Endothelial cell of umbilical vein (primary cell): ENCODE measurements at regions not wholly inside any gene's neighbourhood (a gene's known extent, or its start where the extent isn't known, plus 50 kb on each side); places are given as distances from the start of the nearest gene placed in this dataset.

Experiments
- BruUV-seq: library from RNA; stranded (reverse); fragments of 400-500 nt; replicated peaks from 2 replicates; lab custom pipeline; 2021; lab: Mats Ljungman, UMichigan
- CTCF ChIA-PET: fragments of 300-600, 350-600 bp; sonication (Branson Sonifier 250); formaldehyde crosslinking; loops from one replicate; lab custom pipeline; 2021; ENCODE audit warnings: antibody characterized with exemption, inconsistent platforms; lab: Charles Lee
- POLR2A ChIA-PET: fragments of 300-600, 350-600 bp; sonication (Branson Sonifier 250); formaldehyde crosslinking; loops from one replicate; lab custom pipeline; 2021; ENCODE audit warnings: antibody characterized with exemption, inconsistent platforms; lab: Charles Lee
- DNase-seq: peaks from one replicate; pipeline ENCODE4 v3.0.0-alpha.2; 2011; ENCODE audit warnings: low read depth, low spot score
- FAIRE-seq: peaks from 2 replicates; lab custom pipeline; 2011; peaks lifted over from hg19 to GRCh38; lab: Jason Lieb, UNC
- H2AFZ ChIP-seq: 2 replicates; pipeline ENCODE4 v1.6.0; 2012; ENCODE audit warnings: low read depth, low read length, control low read depth, inconsistent platforms
- H3K27ac ChIP-seq: 2 replicates; pipeline ENCODE4 v1.5.1; 2011; ENCODE audit warnings: low read depth, mild to moderate bottlenecking, control low read depth, low read length, moderate library complexity; ENCODE audit not compliant: insufficient read depth
- H3K27me3 ChIP-seq, 2 experiments: 2 replicates each; pipeline versions ENCODE4 v1.6.0 to v1.6.1; 2011; ENCODE audit warnings: low read length in 2 of 2, mixed read lengths in 1 of 2; ENCODE audit not compliant: control insufficient read depth in 2 of 2, insufficient read depth in 2 of 2
- H3K36me3 ChIP-seq, 2 experiments: 2 replicates in 1 of 2; 3 replicates in 1 of 2; pipeline ENCODE4 v1.5.1; 2011; ENCODE audit warnings: low read length in 2 of 2, mild to moderate bottlenecking in 1 of 2, moderate library complexity in 1 of 2; ENCODE audit not compliant: control insufficient read depth in 2 of 2, insufficient read depth in 2 of 2; ENCODE audit errors: extremely low read depth in 1 of 2
- H3K4me1 ChIP-seq: 3 replicates; pipeline ENCODE4 v1.5.1; 2011; ENCODE audit warnings: mild to moderate bottlenecking, low read length; ENCODE audit not compliant: control insufficient read depth, insufficient read depth; ENCODE audit errors: extremely low read depth
- H3K4me2 ChIP-seq: 2 replicates; pipeline ENCODE4 v1.6.1; 2011; ENCODE audit warnings: low read length, control low read depth, mixed read lengths; ENCODE audit not compliant: insufficient read depth
- H3K4me3 ChIP-seq, 3 experiments: fragments of 200-600 bp in 1 of 3; sonication (generic), shearing (Covaris generic) in 1 of 3; replicated peaks in 1 of 3; 2 replicates each; pipeline ENCODE4 v1.5.1; 2011 to 2016; ENCODE audit warnings: control low read depth in 3 of 3, low read length in 3 of 3, mild to moderate bottlenecking in 2 of 3, inconsistent platforms in 1 of 3, low read depth in 1 of 3, moderate library complexity in 1 of 3; ENCODE audit not compliant: insufficient read depth in 1 of 3
- H3K79me2 ChIP-seq: 2 replicates; pipeline ENCODE4 v1.6.0; 2012; ENCODE audit warnings: low read length, inconsistent platforms; ENCODE audit not compliant: control insufficient read depth, insufficient read depth
- H3K9ac ChIP-seq: replicated peaks from 2 replicates; pipeline ENCODE3; 2011; ENCODE audit warnings: low read length, control low read depth; ENCODE audit not compliant: insufficient read depth; ENCODE audit errors: extremely low read depth
- H3K9me1 ChIP-seq: replicated peaks from 3 replicates; pipeline ENCODE4 v1.6.0; 2011; ENCODE audit warnings: mild to moderate bottlenecking, low read length; ENCODE audit not compliant: control insufficient read depth, insufficient read depth; ENCODE audit errors: extremely low read depth
- H3K9me3 ChIP-seq: replicated peaks from 2 replicates; pipeline ENCODE4 v1.5.1; 2012; ENCODE audit warnings: low read length, inconsistent platforms; ENCODE audit not compliant: control insufficient read depth, insufficient read depth
- H4K20me1 ChIP-seq: replicated peaks from 2 replicates; pipeline ENCODE3; 2011; ENCODE audit warnings: mild to moderate bottlenecking, low read length; ENCODE audit not compliant: control insufficient read depth, insufficient read depth; ENCODE audit errors: extremely low read depth
- EZH2 ChIP-seq: IDR thresholded peaks from 2 replicates; pipeline ENCODE4 v1.6.1; 2012; ENCODE audit warnings: borderline replicate concordance, low read depth, mild to moderate bottlenecking, moderate library complexity, low read length, inconsistent platforms; ENCODE audit not compliant: severe bottlenecking
- FOS ChIP-seq: IDR thresholded peaks from 2 replicates; pipeline ENCODE4 v1.6.1; 2011; ENCODE audit warnings: mild to moderate bottlenecking, low read length, moderate library complexity, borderline replicate concordance; ENCODE audit not compliant: insufficient read depth
- GATA2 ChIP-seq: IDR thresholded peaks from 2 replicates; pipeline ENCODE4 v1.7.0; 2011; ENCODE audit warnings: low read depth, mild to moderate bottlenecking, moderate library complexity, mixed read lengths, low read length; ENCODE audit not compliant: insufficient read length, insufficient read depth
- JUN ChIP-seq: IDR thresholded peaks from 2 replicates; pipeline ENCODE4 v1.6.1; 2011; ENCODE audit warnings: borderline replicate concordance, low read depth; ENCODE audit not compliant: insufficient read length, insufficient read depth
- MYC ChIP-seq: IDR thresholded peaks from one replicate; pipeline ENCODE4 v1.6.1; 2011; ENCODE audit warnings: mild to moderate bottlenecking, low read depth, low read length
- POLR2A ChIP-seq: IDR thresholded peaks from 2 replicates; pipeline ENCODE4 v1.6.1; 2012; ENCODE audit warnings: low read depth, mild to moderate bottlenecking, control low read depth, low read length
- POLR2AphosphoS5 ChIP-seq: IDR thresholded peaks from 2 replicates; pipeline ENCODE4 v1.6.1; 2012; ENCODE audit warnings: low read depth, mild to moderate bottlenecking, control low read depth, low read length, moderate library complexity; ENCODE audit not compliant: insufficient read depth
- dilution Hi-C: fragments of 300-500 bp; cut with MboI; formaldehyde crosslinking; loops from one replicate; pipeline ENCODE4 v1.15.0; 2019; ENCODE audit warnings: low sequenced_read_pairs; ENCODE audit not compliant: extremely low pct_ligation_motif_present
- intact Hi-C: fragments of 100-400 bp; cut with micrococcal nuclease; formaldehyde crosslinking; loops from one replicate; pipeline ENCODE4 v1.10.0; 2022
- TF ChIP-seq, protein P1 (sequence below), 2 donors: IDR thresholded peaks; 1 replicate in 1 of 2; 2 replicates in 1 of 2; pipeline ENCODE4 v1.5.1; 2011; ENCODE audit warnings: low read length in 2 of 2, mild to moderate bottlenecking in 2 of 2, moderate library complexity in 2 of 2, control low read depth in 1 of 2, inconsistent platforms in 1 of 2, low read depth in 1 of 2; ENCODE audit not compliant: insufficient read depth in 1 of 2; ENCODE audit errors: extremely low read depth in 1 of 2
- TF ChIP-seq, protein P2 (sequence below): IDR thresholded peaks from 2 replicates; pipeline ENCODE4 v1.6.1; 2011; ENCODE audit not compliant: insufficient read depth, insufficient read length

DNA sequence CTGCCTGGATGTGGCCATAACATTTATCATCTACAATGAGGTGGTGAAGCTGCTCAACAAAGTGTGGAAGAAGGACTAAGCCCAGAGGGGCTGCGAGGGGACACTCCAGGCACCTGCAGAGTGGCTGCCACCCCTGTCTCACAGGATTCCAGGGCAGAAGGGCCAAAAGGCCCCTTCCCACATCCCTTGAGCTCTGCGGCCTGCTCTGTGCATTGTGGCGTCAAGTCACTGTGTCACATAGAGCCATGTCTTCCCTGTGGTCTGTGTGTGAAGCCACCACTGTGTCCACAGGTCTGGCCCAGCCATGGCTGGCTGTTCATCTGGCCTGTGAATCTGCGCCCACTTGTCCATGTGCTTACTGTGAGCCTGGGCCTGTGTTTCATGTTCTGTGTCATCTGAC lies 1714.6 kb downstream of the TP53TG3F start:
- FAIRE-seq, result no peak

More for the DNA sequence above, 1714.6 kb downstream of the TP53TG3F start:
- Histone ChIP-seq H3K36me3 (no peaks in the 10 kb centered on the region), H3K9me1 (no peaks in the 10 kb centered on the region), H3K9me3 (peaks cover 3% of the 10 kb centered on the region), H3K4me2 (no peak overlapping the region), H3K9ac (no peak overlapping the region), H3K27ac (no peak overlapping the region), H2AFZ (no peak overlapping the region), H3K79me2 (no peaks in the 10 kb centered on the region), H3K4me1 (no peaks in the 10 kb centered on the region), H3K27me3 (no peaks in the 10 kb centered on the region), H3K4me3 (no peak overlapping the region), H4K20me1 (no peaks in the 10 kb centered on the region)
- intact Hi-C loops (no loop called here), dilution Hi-C loops (no loop called here)
- TF ChIP-seq GATA2 (no peak), MYC (no peak), FOS (no peak), POLR2AphosphoS5 (no peak), POLR2A (no peak), EZH2 (no peak), JUN (no peak)
- TF ChIP-seq, protein P1, sequence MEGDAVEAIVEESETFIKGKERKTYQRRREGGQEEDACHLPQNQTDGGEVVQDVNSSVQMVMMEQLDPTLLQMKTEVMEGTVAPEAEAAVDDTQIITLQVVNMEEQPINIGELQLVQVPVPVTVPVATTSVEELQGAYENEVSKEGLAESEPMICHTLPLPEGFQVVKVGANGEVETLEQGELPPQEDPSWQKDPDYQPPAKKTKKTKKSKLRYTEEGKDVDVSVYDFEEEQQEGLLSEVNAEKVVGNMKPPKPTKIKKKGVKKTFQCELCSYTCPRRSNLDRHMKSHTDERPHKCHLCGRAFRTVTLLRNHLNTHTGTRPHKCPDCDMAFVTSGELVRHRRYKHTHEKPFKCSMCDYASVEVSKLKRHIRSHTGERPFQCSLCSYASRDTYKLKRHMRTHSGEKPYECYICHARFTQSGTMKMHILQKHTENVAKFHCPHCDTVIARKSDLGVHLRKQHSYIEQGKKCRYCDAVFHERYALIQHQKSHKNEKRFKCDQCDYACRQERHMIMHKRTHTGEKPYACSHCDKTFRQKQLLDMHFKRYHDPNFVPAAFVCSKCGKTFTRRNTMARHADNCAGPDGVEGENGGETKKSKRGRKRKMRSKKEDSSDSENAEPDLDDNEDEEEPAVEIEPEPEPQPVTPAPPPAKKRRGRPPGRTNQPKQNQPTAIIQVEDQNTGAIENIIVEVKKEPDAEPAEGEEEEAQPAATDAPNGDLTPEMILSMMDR (IDR thresholded peaks at IDR 0.05; ENCODE audit: extremely low read depth in 1 of 2, insufficient read depth in 1 of 2, low read depth in 1 of 2, low read length in 2 of 2), result no peak
- TF ChIP-seq, protein P2, sequence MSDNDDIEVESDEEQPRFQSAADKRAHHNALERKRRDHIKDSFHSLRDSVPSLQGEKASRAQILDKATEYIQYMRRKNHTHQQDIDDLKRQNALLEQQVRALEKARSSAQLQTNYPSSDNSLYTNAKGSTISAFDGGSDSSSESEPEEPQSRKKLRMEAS, result no peak
- no peak for DNase-seq
- POLR2A ChIA-PET, result no interaction called here
- BruUV-seq, result no TSS peak
- CTCF ChIA-PET, result no interaction called here
